ENCODE measurements at regions not wholly inside any gene's neighbourhood (a gene's known extent, or its start where the extent isn't known, plus 50 kb on each side); places are given as distances from the start of the nearest gene placed in this dataset.

DNA sequence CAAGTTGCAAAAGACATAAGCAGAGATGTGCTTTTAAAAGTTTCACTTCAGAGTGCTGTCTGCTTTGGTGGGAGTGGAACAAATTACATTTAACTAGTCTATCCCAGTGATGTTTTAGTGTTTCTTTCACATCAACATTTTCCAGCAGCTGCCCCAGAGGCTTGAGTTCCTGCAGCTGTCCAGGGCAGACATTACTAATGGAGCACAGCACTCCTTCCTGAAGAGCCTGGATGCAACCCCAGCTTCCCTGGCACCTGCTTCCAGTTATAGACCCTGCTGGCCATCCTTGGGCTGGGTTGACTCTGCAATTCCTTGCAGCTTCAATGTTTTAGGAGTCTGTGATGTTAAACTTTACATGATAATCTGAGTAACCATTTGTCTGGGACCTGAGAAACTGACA, 61.4 kb upstream of the PIRT start:
- DNase-seq (ENCODE audit: low read depth, low spot score) (no peak), FAIRE-seq (no peak), ATAC-seq (no peak)
- POLR2A ChIA-PET: no interaction called here
- no TSS peak for BruUV-seq (replicated peaks)
- Histone ChIP-seq H3K36me3 (ENCODE audit: control insufficient read depth in 2 of 2, insufficient read depth in 2 of 2, low read length in 1 of 2) (no peaks in the 10 kb centered on the region), H3K9me3 (replicated peaks; ENCODE audit: control insufficient read depth, insufficient read depth, low read length) (no peaks in the 10 kb centered on the region), H3K27me3 (replicated peaks in 1 of 2; ENCODE audit: control insufficient read depth in 2 of 2, insufficient read depth in 2 of 2, low read length in 1 of 2) (no peaks in the 10 kb centered on the region), H3K4me3 (no peak overlapping the region), H2AFZ (ENCODE audit: control insufficient read depth, low read depth, low read length) (no peak overlapping the region), H3K9ac (ENCODE audit: control insufficient read depth, insufficient read depth, low read length) (no peak overlapping the region), H3K4me2 (ENCODE audit: control insufficient read depth, insufficient read depth) (no peak overlapping the region), H4K20me1 (ENCODE audit: control insufficient read depth, insufficient read depth) (no peaks in the 10 kb centered on the region), H3K27ac (ENCODE audit: control insufficient read depth, insufficient read depth) (no peak overlapping the region), H3K4me1 (ENCODE audit: control insufficient read depth, insufficient read depth, low read length) (no peaks in the 10 kb centered on the region), H3K79me2 (ENCODE audit: control insufficient read depth, insufficient read depth, low read length) (no peaks in the 10 kb centered on the region)
- CTCF ChIA-PET: no interaction called here
- intact Hi-C loops (cut with micrococcal nuclease; ENCODE audit: unreplicated experiment): no loop called here
- SMC1A ChIA-PET (ENCODE audit: uncharacterized antibody, unreplicated experiment): no interaction called here
- RAD21 ChIA-PET (ENCODE audit: unreplicated experiment): no interaction called here
- in situ Hi-C loops (cut with MboI): loop anchor here (25.0 kb wide), 2 partner anchors 738 to 1038 kb away; no protein-coding TSS in a partner anchor
- no peak for TF ChIP-seq LARP7 (IDR thresholded peaks at IDR 0.05)
- no peak for TF ChIP-seq SUPT20H (IDR thresholded peaks at IDR 0.05; ENCODE audit: borderline replicate concordance, control insufficient read depth, low read depth, low read length)
- no peak for TF ChIP-seq EGR1 (IDR thresholded peaks at IDR 0.05; ENCODE audit: borderline replicate concordance in 1 of 2, low read depth in 2 of 2, low read length in 2 of 2)
- no peak for TF ChIP-seq ZBED1 (IDR thresholded peaks at IDR 0.05; ENCODE audit: borderline replicate concordance)
- TF ChIP-seq MTA2 (IDR thresholded peaks at IDR 0.05; ENCODE audit: low read depth): no peak
- TF ChIP-seq, protein P1, sequence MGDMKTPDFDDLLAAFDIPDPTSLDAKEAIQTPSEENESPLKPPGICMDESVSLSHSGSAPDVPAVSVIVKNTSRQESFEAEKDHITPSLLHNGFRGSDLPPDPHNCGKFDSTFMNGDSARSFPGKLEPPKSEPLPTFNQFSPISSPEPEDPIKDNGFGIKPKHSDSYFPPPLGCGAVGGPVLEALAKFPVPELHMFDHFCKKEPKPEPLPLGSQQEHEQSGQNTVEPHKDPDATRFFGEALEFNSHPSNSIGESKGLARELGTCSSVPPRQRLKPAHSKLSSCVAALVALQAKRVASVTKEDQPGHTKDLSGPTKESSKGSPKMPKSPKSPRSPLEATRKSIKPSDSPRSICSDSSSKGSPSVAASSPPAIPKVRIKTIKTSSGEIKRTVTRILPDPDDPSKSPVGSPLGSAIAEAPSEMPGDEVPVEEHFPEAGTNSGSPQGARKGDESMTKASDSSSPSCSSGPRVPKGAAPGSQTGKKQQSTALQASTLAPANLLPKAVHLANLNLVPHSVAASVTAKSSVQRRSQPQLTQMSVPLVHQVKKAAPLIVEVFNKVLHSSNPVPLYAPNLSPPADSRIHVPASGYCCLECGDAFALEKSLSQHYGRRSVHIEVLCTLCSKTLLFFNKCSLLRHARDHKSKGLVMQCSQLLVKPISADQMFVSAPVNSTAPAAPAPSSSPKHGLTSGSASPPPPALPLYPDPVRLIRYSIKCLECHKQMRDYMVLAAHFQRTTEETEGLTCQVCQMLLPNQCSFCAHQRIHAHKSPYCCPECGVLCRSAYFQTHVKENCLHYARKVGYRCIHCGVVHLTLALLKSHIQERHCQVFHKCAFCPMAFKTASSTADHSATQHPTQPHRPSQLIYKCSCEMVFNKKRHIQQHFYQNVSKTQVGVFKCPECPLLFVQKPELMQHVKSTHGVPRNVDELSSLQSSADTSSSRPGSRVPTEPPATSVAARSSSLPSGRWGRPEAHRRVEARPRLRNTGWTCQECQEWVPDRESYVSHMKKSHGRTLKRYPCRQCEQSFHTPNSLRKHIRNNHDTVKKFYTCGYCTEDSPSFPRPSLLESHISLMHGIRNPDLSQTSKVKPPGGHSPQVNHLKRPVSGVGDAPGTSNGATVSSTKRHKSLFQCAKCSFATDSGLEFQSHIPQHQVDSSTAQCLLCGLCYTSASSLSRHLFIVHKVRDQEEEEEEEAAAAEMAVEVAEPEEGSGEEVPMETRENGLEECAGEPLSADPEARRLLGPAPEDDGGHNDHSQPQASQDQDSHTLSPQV (IDR thresholded peaks at IDR 0.05): no peak
- no peak for TF ChIP-seq MYC (IDR thresholded peaks at IDR 0.05; ENCODE audit: insufficient read depth, insufficient read length, insufficient replicate concordance, low read length, severe bottlenecking)
- TF ChIP-seq SMARCA5 (IDR thresholded peaks at IDR 0.05): no peak
- TF ChIP-seq, protein P2, sequence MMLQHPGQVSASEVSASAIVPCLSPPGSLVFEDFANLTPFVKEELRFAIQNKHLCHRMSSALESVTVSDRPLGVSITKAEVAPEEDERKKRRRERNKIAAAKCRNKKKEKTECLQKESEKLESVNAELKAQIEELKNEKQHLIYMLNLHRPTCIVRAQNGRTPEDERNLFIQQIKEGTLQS (IDR thresholded peaks at IDR 0.05; ENCODE audit: borderline replicate concordance, extremely low read depth, low read depth, low read length): no peak
- no peak for TF ChIP-seq HDGF (IDR thresholded peaks at IDR 0.05)
- TF ChIP-seq, protein P3, sequence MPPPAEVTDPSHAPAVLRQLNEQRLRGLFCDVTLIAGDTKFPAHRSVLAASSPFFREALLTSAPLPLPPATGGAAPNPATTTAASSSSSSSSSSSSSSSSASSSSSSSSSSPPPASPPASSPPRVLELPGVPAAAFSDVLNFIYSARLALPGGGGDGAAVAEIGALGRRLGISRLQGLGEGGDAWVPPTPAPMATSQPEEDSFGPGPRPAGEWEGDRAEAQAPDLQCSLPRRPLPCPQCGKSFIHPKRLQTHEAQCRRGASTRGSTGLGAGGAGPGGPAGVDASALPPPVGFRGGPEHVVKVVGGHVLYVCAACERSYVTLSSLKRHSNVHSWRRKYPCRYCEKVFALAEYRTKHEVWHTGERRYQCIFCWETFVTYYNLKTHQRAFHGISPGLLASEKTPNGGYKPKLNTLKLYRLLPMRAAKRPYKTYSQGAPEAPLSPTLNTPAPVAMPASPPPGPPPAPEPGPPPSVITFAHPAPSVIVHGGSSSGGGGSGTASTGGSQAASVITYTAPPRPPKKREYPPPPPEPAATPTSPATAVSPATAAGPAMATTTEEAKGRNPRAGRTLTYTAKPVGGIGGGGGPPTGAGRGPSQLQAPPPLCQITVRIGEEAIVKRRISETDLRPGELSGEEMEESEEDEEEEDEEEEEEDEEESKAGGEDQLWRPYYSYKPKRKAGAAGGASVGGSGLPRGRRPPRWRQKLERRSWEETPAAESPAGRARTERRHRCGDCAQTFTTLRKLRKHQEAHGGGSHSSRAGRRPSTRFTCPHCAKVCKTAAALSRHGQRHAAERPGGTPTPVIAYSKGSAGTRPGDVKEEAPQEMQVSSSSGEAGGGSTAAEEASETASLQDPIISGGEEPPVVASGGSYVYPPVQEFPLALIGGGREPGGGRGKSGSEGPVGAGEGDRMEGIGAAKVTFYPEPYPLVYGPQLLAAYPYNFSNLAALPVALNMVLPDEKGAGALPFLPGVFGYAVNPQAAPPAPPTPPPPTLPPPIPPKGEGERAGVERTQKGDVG (CRISPR knock-in tag; IDR thresholded peaks at IDR 0.05): no peak
- TF ChIP-seq MTA3 (IDR thresholded peaks at IDR 0.05; ENCODE audit: borderline replicate concordance, low read length): no peak
- TF ChIP-seq JUND (IDR thresholded peaks at IDR 0.05; ENCODE audit: low read depth, low read length): no peak
- TF ChIP-seq SP1 (IDR thresholded peaks at IDR 0.05; ENCODE audit: low read depth, low read length): no peak
- TF ChIP-seq ZNF274 (IDR thresholded peaks at IDR 0.05; ENCODE audit: insufficient read depth, insufficient read length): no peak
- TF ChIP-seq GABPA (IDR thresholded peaks at IDR 0.05; ENCODE audit: low read depth): no peak
- TF ChIP-seq YY1 (IDR thresholded peaks at IDR 0.05; ENCODE audit: low read depth, low read length): no peak
- TF ChIP-seq, protein P4, sequence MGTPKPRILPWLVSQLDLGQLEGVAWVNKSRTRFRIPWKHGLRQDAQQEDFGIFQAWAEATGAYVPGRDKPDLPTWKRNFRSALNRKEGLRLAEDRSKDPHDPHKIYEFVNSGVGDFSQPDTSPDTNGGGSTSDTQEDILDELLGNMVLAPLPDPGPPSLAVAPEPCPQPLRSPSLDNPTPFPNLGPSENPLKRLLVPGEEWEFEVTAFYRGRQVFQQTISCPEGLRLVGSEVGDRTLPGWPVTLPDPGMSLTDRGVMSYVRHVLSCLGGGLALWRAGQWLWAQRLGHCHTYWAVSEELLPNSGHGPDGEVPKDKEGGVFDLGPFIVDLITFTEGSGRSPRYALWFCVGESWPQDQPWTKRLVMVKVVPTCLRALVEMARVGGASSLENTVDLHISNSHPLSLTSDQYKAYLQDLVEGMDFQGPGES (IDR thresholded peaks at IDR 0.05): no peak
